Stimulated activated CD8-positive, alpha-beta memory T cell treated with anti-CD3 and anti-CD28 coated beads, Interleukin-15, amount 100 ng/mL, for 24 hours (primary cell): ENCODE measurements at regions not wholly inside any gene's neighbourhood (a gene's known extent, or its start where the extent isn't known, plus 50 kb on each side); places are given as distances from the start of the nearest gene placed in this dataset.

Source experiments
- DNase-seq: peaks from one replicate; pipeline ENCODE4 v3.0.0-alpha.2; 2020; ENCODE audit warnings: low read depth

DNA sequence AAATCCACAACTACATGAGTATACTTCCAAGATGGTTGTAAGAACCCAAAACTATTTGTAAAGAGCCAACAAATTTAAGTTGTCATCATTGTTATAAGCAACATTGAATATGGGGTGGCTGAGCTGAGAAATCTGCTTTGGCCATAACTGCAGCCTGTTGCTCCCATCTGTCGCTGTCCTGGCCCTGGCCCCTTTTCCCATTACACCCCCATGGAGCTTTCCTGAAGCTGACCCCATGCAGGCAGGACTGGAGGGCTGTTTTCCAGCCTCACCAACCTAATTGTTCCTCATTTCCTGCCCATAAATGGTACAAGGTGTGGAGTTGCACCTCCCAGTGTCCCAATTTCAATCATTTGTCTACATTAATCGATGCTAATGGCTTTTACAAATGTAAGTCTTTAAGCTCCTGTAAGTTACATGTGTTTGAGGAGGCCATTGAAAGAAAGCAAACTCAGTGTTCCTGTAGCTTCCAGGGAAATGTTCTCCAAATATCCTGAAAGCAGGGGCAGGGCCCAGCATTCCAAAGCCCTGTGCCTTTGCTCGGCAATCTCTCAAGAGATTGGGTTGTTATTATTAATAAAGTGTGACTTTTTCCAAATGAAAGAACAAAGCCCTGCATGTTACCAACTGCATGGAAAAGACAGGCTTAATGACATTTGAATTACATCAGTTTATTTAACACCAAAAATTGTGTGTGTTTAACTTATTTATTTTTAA, 545.9 kb downstream of the PLPP3 start:
- DNase-seq = no peak

DNA sequence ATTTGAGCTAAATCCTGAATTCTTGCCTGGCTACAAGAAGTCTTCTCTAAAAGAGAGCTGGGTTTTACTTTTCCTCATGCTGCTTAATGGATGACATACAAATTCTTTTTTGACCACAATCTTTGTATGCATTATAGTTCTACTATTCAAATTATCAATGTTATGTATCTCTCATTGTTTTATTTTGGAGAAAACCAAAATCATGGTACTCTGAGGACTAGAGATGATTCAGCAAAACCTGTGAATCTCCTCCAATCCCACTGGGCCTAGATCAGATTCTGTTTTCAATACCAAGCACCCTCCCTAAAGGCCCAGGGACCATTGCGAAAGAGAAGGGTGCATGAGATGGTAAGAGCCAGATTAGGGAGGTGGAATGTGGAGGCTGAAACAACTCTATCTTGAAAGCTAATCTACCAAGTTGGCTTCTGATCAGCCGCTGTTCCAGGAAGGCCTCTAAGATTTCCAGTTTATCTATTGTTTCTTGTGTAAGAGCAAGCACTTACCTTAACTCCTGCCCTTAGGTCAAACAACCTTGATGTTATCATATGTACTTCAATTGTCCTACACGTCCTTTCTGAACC, 547.2 kb downstream of the PLPP3 start:
- no peak for DNase-seq

DNA sequence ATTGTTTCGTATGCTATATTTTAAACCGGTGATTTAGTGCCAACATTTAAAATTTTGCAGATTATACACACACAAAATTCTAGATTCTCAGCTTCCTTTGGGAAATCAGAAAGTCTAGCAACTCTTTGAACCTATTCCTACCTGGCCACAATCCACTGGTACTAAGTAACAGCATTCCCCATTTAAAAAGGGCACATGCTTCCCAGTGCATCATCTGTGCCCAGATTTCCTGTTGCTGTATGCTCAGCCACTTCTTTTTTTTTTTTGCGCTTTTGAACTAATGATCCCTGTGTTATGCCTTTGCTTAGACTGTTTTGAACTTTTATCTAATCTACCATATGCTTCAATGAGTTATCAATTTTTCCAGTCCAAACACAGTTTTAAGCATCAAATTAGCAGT, 548.4 kb downstream of the PLPP3 start:
- DNase-seq = no peak

DNA sequence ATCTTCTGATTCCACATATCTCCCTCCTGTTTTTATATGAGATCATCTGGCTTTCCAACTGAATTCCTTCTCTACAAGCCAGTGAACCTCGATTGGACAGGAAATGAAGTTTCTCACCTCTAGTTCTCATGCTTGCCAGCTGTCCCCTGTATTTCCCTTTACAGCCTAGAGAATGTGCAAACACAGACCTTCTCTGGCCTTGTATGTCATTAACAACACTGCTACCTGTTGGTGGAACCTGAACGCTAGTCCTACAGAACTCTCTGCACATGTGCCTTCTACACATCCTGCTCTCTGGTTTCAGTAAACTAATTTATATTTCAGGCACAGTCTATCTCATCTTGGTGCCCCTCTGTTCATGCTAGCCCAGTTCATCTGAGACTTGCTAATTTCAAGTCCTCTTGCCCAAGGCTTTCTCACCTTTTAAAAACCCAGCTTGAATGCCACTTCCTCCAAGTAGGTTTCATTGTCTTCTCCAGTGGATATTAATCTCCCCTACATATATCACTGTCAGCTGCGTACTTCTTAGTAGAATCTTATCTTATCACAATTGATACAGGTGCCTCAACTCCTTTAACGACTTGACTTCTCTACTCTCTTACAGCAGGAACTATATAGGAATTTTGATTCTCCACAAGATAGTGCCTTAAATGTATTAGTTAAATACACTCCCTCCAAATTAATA, 549.9 kb downstream of the PLPP3 start:
- DNase-seq = no peak

DNA sequence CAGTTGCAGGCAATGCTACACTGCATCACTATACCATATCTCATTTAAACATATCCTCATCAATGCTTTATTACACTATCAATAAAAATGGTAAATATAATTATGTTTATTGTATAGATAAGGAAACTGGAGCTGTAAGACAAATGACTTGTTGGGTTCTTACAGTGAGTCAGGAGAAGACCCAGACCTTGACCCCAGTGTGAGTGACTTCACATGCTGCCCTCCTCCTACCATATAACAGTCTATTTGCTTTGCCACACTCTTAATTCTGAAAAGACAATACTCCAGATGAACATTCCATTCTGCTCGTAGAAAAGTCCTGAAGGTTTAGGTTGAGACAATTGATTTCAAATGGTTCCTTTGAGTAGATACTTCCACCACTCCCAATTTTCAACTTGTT, 550.5 kb downstream of the PLPP3 start:
- no peak for DNase-seq

DNA sequence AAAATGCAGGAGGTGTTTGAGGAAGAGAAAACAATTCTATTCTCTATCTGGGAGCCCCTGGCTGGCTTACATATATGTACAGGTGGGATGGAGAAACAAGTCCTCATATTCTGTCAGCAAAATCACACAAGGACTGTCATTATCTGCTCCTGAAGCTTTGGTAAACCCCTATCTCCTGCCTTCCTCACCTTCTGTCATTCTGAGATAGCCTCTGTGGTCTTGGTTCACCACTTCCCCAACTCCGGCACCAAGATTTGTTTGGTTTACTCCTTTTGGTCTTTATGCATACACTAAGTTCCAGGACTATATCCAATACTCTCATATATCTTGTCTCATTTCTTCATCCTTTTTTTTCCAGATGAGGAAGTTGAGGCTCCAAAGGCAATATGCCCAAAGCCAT, 551.1 kb downstream of the PLPP3 start:
- no peak for DNase-seq

DNA sequence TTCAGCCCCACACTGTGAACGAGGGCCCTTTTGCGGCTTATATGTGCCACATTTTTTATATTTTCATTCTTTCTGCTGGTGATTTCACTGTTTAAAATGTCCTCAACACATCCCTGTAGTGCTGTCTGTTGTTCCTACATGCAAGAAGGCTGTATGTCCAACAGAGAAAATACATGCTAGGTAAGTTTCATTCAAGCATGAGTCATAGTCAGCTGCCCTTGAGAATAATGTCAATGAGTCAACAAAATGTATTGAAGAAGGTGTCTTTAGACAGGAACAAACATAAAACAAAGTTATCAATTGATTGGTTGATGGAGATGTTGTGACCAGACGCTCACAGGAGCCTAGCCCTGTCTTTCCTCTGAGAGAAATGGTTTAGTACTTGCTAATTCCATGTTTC, 553.4 kb downstream of the PLPP3 start:
- no peak for DNase-seq

DNA sequence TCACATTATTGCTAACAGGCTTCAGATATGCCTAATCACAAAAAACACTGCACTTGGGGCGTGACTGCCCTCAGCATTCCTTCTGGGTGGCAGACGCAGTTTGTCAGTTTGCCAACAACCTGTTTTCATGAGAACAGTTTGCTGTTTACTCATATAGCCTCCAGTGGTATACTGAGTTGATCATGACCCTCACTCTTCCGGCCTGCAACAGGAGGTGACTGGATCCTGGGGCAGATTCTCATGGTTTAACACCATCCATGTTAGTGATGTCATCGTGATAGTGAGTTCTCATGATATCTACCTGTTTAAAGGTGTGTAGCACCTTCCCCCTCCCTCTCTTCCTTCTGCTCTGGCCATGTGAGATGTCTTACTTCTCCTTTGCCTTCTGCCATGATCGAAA, 555.2 kb downstream of the PLPP3 start:
- no peak for DNase-seq

DNA sequence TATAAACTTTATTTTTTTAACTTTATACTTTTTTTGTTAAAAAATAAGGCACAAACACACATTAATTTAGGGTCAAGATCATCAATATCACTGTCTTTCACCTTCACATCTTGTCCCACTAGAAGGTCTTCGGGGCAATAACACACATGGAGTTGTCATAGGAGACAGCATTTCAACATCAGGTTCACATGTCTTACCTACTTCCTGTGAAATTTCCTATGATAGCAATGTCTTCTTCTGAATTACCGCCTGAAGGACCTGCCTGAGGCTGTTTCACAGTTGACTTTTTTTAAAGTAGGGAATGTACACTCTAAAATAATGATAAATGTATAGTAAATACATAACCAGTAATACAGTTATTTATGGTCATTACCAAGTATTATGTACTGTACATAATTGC, 559.4 kb downstream of the PLPP3 start:
- DNase-seq = no peak

DNA sequence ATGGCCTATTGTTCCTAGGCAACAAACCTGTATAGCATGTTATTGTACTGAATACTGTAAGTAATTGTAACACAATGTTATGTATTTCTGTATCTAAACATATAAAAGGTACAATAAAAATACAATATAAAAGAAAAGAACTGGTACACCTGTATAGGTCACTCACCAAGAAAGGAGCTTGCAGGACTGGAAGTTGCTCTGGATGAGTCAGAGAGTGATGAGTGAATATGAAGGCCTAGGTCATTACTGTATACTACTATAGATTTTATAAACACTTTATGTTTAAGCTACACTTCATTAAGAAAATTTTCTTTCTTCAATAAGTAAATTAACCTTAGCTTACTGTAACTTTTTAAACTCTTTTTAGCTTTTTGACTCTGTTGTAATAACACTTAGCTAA, 559.9 kb downstream of the PLPP3 start:
- no peak for DNase-seq

DNA sequence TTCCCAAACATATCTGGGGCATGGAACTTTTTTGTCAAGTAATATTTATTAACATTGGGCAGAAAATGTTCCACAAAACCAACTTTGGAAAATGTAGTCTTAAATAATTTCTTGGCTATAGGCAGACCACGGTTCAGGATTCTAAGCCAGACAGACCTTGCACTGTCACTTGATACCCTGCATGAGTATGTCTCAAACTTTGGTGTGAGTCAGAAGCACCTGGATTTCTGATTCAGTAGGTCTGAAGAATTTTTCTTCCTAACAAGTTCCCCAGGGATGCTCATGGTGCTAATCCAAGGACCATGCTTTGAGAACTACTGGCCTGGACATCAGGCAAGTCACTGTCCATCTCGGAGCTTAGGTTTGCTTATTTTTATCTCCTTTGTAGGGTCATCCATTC, 562.0 kb downstream of the PLPP3 start:
- DNase-seq = no peak

DNA sequence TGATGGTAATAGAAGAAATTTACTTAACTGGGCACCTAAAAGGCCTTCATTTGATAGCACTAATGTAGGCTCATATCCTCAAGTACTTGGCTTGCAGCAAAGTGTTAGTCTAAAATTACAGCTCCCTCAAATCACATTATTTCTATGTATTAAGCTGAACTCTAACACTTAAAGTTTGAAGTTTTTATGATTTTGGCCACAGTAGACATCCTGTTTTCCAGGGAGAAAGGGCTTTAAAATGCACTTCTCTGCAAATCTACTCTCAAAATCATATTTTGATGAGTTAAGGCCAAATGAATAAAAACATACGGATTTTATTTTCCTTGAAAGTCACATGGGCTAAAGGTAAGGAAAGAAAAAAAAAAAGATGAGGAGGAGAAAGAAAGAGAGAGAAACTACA, 575.5 kb downstream of the PLPP3 start:
- no peak for DNase-seq

DNA sequence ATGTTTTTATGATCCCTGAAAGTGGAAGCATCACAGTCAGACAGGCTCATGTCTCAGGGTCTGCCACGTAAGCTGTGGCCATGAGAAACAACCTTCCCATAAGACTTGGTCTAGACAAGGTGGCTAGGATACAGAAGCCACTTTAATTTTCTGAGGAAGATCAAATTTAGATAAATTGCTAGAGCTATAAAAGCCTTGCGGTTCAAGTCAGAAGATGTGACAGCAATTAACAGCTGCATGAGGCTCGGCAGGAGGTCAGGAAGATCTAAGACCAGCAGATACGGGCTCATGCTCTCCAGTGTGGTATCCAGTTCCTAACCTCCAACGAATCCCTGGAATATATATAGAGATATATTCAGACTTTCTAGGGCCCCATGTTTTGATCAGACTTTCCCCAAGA, 577.1 kb downstream of the PLPP3 start:
- DNase-seq = no peak

DNA sequence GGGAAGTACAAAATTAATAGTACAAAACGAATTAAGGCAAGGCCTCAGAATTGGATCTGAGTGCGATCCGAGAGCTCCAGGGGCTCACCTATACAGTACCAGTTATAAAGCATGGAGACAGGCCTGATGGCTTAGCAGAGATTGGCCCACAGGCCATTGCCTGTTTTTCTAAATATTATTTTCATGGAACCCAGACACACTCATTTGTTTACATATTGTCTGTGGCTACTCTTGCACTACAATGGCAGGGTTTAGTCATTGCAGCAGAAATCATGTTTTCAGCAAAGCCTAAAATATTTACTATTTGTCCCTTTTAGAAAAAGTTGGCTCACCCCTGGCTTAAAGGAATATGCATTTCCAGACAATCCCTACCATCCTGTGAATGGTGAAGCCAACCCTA, 578.9 kb downstream of the PLPP3 start:
- DNase-seq = no peak

DNA sequence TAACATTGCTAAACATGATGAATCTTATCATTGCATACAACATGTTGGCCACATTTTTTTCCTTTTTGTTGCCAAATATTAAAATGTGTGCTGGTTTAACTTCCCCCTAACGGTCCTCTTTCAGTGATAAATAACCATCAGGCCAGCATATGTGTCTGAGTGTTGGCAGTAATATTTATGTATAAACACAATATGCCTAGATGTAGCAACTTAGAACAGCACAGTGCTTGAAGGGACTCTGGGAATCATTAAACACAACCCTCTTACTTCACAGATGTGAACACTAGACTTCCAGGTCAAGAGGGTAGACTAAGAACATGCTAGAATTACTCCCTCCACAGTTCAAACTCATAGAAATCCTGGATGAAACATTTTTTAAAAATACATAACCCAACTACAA, 581.8 kb downstream of the PLPP3 start:
- no peak for DNase-seq

DNA sequence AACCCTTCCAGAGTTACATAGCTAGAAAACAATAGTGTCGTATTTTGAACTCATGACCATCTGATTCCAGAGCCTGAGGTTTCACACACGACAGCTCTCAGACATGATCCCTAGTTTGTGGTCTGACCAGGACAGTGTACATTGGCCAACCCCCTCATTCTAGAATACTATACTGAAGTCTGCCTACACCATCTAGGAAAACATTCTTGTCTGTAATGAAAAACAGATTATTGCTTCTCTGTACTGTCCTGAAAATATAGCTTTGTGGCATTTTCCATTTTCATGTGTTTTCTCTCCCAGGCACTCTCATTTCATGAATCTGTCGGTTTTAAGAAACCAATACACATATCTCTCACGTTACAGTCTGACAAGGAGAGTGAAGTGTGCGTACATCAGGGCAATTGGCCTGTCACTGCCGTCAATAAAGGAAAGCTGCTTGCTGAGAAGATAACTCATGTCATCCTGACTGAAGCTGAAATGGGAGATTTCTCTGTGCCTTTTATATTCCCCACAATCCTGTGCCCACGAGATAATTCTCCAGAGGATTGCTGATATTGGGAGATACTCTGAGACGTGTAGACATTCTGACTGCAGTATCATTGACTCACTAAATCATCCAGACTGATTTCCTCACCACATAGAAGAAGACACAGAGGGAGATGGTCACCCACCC, 585.6 kb downstream of the PLPP3 start:
- DNase-seq = no peak

DNA sequence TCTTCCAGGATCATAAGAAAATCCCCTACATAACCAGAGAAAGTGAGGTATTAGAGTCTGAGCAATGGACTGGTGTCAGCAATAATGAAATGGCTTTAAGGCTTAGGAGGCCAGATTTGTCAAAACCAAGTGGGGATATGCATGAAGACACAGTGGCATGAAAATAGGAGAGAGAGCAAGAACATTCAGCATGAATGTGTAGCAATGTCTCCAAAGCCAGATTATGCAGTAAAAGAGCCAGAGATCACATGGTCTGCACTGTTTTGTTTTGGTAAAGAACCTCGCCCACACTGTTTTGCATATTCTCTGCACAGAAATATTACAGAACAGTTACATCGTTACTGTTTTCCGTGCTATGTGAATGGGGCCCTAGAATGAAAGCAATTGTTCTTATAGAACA, 589.4 kb downstream of the PLPP3 start:
- no peak for DNase-seq

DNA sequence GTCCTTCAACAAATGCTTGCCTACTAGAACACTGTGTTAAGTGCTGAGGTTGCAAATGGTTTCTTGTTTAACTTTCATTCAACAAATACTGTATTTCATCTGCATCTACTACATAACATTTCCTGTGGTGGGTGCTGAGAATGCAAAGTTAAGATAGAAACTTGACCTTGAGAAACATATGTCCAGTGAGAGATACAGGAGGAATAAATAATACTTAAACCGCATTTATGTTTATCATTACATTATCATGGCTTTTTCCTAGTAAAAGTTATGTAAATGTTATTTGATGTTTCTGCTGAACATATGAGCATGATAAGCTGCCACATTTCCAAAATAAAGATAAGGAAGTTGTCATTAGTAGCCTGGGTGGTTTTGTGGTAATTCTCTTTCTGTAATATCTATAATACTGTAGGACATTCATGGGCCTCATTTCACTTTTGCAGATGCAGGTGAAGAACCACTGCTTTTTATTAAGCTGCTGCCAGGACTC, 590.4 kb downstream of the PLPP3 start:
- no peak for DNase-seq

DNA sequence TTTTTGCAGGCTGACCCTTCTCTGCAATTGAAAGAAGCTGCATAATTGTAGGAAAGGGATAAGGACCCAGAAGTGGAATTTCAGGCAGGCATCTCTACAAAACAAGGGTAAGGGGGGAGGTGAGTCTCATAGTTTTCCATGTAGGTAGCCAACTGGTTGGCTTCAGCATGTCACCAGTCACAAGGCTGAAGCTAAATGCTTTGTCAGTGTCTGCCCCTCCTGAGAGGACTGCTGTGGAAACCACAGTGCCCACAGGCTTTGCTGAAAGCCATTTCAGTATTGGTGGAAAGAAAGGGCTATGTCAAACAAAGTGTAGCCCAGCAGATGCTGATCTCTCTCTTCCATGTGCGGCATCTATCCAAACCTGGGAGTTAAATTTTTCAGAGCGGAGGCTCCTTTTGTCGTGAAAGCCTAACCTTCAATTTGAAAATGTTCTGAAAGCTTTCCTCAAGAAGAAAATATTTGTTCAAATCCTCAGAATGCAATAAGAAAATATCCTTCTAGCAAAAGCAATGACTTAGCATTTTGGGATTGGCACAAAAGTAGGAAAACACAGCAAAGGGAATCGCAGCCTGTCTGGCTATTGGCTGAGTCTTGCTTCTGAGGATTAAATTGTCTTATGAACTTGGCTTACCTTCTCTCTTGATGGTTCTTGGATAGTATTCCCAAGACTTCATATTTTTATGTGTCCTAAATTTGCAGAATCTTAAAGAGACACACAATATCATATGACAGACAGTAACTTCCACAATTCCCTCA, 591.7 kb downstream of the PLPP3 start:
- no peak for DNase-seq

DNA sequence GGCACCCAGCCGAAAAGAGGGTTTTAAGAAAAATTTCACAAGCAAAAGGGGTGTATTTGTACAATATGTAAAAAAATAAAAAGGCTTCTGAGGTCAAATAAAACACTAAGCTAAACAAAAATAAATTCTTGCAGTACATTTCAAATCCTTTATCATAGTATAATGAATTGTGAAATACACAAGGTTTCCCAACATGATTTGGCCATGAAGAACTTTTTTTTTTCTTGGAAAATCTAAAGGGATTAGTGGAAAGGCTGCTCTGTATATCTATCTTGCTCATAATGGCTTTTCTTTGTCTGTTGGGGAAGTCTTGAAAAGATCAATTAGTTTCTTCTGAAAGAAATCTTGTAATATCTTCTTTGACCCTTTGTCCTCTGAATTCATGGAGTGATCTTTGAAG, 593.4 kb downstream of the PLPP3 start:
- no peak for DNase-seq

DNA sequence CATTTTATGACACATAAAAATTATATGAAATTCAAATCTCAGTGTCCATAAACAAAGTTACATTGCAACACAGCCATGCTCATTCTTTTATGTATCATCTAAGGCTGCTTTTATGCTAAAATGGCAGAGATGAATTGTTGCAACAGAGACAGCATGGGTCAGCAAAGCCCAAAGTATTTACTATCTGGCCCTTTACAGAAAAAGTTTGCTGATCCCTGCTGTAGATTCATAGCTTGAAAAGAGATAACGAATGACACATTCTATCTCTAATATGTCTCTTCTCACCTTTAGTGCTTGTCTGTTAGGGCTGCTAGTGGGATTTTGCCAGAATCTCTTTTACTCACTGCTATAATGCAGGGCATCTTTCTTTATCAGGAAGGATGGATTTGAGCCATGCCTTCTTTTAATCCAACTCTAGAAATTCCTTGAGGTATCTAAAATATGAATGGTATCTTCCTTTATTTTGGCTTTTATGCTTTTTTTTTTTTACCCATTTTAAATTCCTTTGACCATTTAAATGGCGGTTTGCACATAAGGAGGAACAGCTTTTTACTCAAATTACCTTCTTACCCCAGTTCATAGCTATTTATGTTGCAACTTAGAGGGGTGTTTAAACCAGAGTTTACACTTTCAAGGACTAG, 598.2 kb downstream of the PLPP3 start:
- DNase-seq = no peak

DNA sequence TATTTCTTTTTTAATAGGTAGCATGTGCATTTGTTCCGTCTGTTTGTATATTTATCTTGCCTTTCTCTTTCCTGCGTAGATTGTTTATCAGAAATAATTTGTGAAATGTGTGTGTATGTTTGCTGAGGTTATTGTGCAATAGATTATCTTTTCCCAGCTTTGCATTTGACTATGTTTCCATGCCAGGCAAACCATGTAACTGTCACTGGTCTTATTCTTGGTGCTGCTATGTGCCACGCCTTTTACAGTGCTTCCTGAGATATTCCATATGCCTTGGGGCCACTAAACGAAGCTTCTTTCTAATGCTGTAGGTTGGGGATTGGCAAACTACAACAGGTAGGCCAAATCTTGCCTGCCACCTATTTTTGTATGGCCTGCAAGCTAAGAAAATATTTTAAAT, 598.8 kb downstream of the PLPP3 start:
- DNase-seq = no peak
